ENCODE measurements at regions not wholly inside any gene's neighbourhood (a gene's known extent, or its start where the extent isn't known, plus 50 kb on each side); places are given as distances from the start of the nearest gene placed in this dataset.

- DNase-seq (ENCODE audit: low read depth, low spot score): no peak
- Mint-ChIP-seq H3K4me1 (peaks cover 5% of the 10 kb centered on the region), H3K27me3 (ENCODE audit: low read depth) (no peaks in the 10 kb centered on the region), H3K36me3 (ENCODE audit: low read depth) (no peaks in the 10 kb centered on the region), H3K27ac (ENCODE audit: unreplicated experiment) (no peak overlapping the region), H3K4me3 (no peak overlapping the region), H3K9me3 (peaks cover 3% of the 10 kb centered on the region)
- TF ChIP-seq CTCF (conservative IDR thresholded peaks at IDR 0.05): no peak
These were observed 428.4 kb downstream of the COG6 start for GRCh38 chr13:40083841-40084240.

- no peak for TF ChIP-seq CTCF (conservative IDR thresholded peaks at IDR 0.05)
- Mint-ChIP-seq H3K36me3 (ENCODE audit: low read depth) (no peaks in the 10 kb centered on the region), H3K27me3 (ENCODE audit: low read depth) (no peaks in the 10 kb centered on the region), H3K4me1 (peaks cover 5% of the 10 kb centered on the region), H3K27ac (ENCODE audit: unreplicated experiment) (no peak overlapping the region), H3K9me3 (peaks cover 3% of the 10 kb centered on the region), H3K4me3 (no peak overlapping the region)
- no peak for DNase-seq (ENCODE audit: low read depth, low spot score)
These were observed 429.5 kb downstream of the COG6 start for GRCh38 chr13:40084934-40085333.

- H3K9me3 Mint-ChIP-seq: no peaks in the 10 kb centered on the region
- peaks cover 4% of the 10 kb centered on the region for H3K4me1 Mint-ChIP-seq
- H3K4me3 Mint-ChIP-seq: no peak overlapping the region
- no peak overlapping the region for H3K27ac Mint-ChIP-seq (ENCODE audit: unreplicated experiment)
- TF ChIP-seq CTCF (conservative IDR thresholded peaks at IDR 0.05): no peak
- DNase-seq (ENCODE audit: low read depth, low spot score): no peak
- no peaks in the 10 kb centered on the region for H3K36me3 Mint-ChIP-seq (ENCODE audit: low read depth)
- H3K27me3 Mint-ChIP-seq (ENCODE audit: low read depth): no peaks in the 10 kb centered on the region
These were observed 431.9 kb downstream of the COG6 start for GRCh38 chr13:40087091-40088002.

GRCh38 chr13:40094056-40094455, 438.6 kb downstream of the COG6 start:
- DNase-seq (ENCODE audit: low read depth, low spot score): no peak
- peaks cover 5% of the 10 kb centered on the region for H3K9me3 Mint-ChIP-seq
- H3K36me3 Mint-ChIP-seq (ENCODE audit: low read depth): peaks cover 5% of the 10 kb centered on the region
- no peaks in the 10 kb centered on the region for H3K27me3 Mint-ChIP-seq (ENCODE audit: low read depth)
- H3K27ac Mint-ChIP-seq (ENCODE audit: unreplicated experiment): no peak overlapping the region
- peaks cover 8% of the 10 kb centered on the region for H3K4me1 Mint-ChIP-seq
- TF ChIP-seq CTCF (conservative IDR thresholded peaks at IDR 0.05): no peak
- no peak overlapping the region for H3K4me3 Mint-ChIP-seq

- Mint-ChIP-seq H3K4me3 (no peak overlapping the region), H3K27ac (ENCODE audit: unreplicated experiment) (no peak overlapping the region), H3K9me3 (peaks cover 10% of the 10 kb centered on the region), H3K36me3 (ENCODE audit: low read depth) (peaks cover 5% of the 10 kb centered on the region), H3K4me1 (peaks cover 8% of the 10 kb centered on the region), H3K27me3 (ENCODE audit: low read depth) (no peaks in the 10 kb centered on the region)
- TF ChIP-seq CTCF (conservative IDR thresholded peaks at IDR 0.05): no peak
- no peak for DNase-seq (ENCODE audit: low read depth, low spot score)
These were observed 440.4 kb downstream of the COG6 start for GRCh38 chr13:40095695-40096356.

Measured in neural crest cell (in vitro differentiated cells).